H1 (cell line): ENCODE measurements at regions not wholly inside any gene's neighbourhood (a gene's known extent, or its start where the extent isn't known, plus 50 kb on each side); places are given as distances from the start of the nearest gene placed in this dataset.

Experiments
- CTCF ChIA-PET: fragments of 300-600 bp; sonication (Branson Sonifier 250); formaldehyde crosslinking; loops from one replicate; lab custom pipeline; 2021; ENCODE audit not compliant: partially characterized antibody; lab: Charles Lee
- POLR2A ChIA-PET: fragments of 300-600 bp; sonication (Branson Sonifier 250); formaldehyde crosslinking; loops from one replicate; lab custom pipeline; 2021; ENCODE audit warnings: inconsistent platforms; ENCODE audit not compliant: partially characterized antibody; lab: Charles Lee
- DNase-seq, 2 experiments: peaks; one replicate each; pipeline versions ENCODE4 v3.0.0 to v3.0.0-alpha.2; 2010 to 2022; ENCODE audit warnings: low spot score in 2 of 2, low read depth in 1 of 2, mixed read lengths in 1 of 2
- FAIRE-seq: peaks from 2 replicates; lab custom pipeline; 2011; peaks lifted over from hg19 to GRCh38; lab: Jason Lieb, UNC
- H2AFZ ChIP-seq: 2 replicates; pipeline ENCODE4 v1.8.1; 2012; ENCODE audit warnings: low read length, inconsistent platforms
- H2AK5ac ChIP-seq: 2 replicates; pipeline ENCODE4 v1.6.1; 2013; ENCODE audit warnings: low read depth, low read length
- H2BK120ac ChIP-seq: replicated peaks from 2 replicates; pipeline ENCODE3; 2013; ENCODE audit warnings: low read depth, low read length, inconsistent platforms
- H2BK12ac ChIP-seq: 2 replicates; pipeline ENCODE4 v1.6.1; 2013; ENCODE audit warnings: low read depth, low read length
- H2BK15ac ChIP-seq: 2 replicates; pipeline ENCODE4 v1.6.1; 2013; ENCODE audit warnings: low read length
- H2BK20ac ChIP-seq: 2 replicates; pipeline ENCODE4 v1.6.1; 2013; ENCODE audit warnings: low read length
- H2BK5ac ChIP-seq: 2 replicates; pipeline ENCODE4 v1.6.1; 2013; ENCODE audit warnings: low read depth, low read length
- H3K14ac ChIP-seq: 2 replicates; pipeline ENCODE4 v1.6.1; 2013; ENCODE audit warnings: inconsistent platforms; ENCODE audit not compliant: insufficient read length
- H3K18ac ChIP-seq: 2 replicates; pipeline ENCODE4 v1.6.1; 2013; ENCODE audit warnings: low read length; ENCODE audit errors: extremely low read depth
- H3K23ac ChIP-seq: 2 replicates; pipeline ENCODE4 v1.6.1; 2013; ENCODE audit warnings: inconsistent platforms; ENCODE audit not compliant: insufficient read length
- H3K23me2 ChIP-seq: 2 replicates; pipeline ENCODE4 v1.6.1; 2013; ENCODE audit warnings: low read depth, low read length
- H3K27ac ChIP-seq: 2 replicates; pipeline ENCODE4 v1.6.1; 2011; ENCODE audit warnings: low read depth, low read length, inconsistent platforms
- H3K27me3 ChIP-seq, 4 experiments: replicated peaks in 1 of 4; 1 replicate in 1 of 4; 2 replicates in 3 of 4; pipeline versions ENCODE4 v1.6.1 to v1.8.1; 2011 to 2013; ENCODE audit warnings: low read length in 3 of 4, mild to moderate bottlenecking in 3 of 4, inconsistent platforms in 2 of 4, mixed read lengths in 2 of 4, moderate library complexity in 1 of 4; ENCODE audit not compliant: control insufficient read depth in 3 of 4, insufficient read depth in 3 of 4; ENCODE audit errors: extremely low read depth in 1 of 4
- H3K36me3 ChIP-seq, 4 experiments: 2 replicates each; pipeline versions ENCODE4 v1.6.1 to v1.8.1; 2011 to 2013; ENCODE audit warnings: mild to moderate bottlenecking in 4 of 4, low read length in 3 of 4, moderate library complexity in 2 of 4, control low read depth in 1 of 4, inconsistent platforms in 1 of 4; ENCODE audit not compliant: insufficient read depth in 4 of 4, control insufficient read depth in 2 of 4
- H3K4ac ChIP-seq: replicated peaks from 2 replicates; pipeline ENCODE3; 2013; ENCODE audit warnings: low read length, low read depth, mixed read lengths, inconsistent platforms; ENCODE audit not compliant: insufficient read length
- H3K4me1 ChIP-seq, 4 experiments: replicated peaks in 1 of 4; 1 replicate in 1 of 4; 2 replicates in 3 of 4; pipeline versions ENCODE4 v1.6.1 to v1.8.1; 2011 to 2013; ENCODE audit warnings: low read length in 3 of 4, inconsistent platforms in 2 of 4, mixed read lengths in 1 of 4; ENCODE audit not compliant: insufficient read depth in 4 of 4, control insufficient read depth in 3 of 4
- H3K4me2 ChIP-seq, 2 experiments: 2 replicates each; pipeline versions ENCODE4 v1.6.1 to v1.8.1; 2011 to 2013; ENCODE audit warnings: low read depth in 2 of 2, low read length in 2 of 2, control low read depth in 1 of 2, inconsistent platforms in 1 of 2, mild to moderate bottlenecking in 1 of 2; ENCODE audit not compliant: insufficient read depth in 1 of 2
- H3K4me3 ChIP-seq, 4 experiments: fragments of 200-600, 300-600 bp in 1 of 4; sonication (generic), shearing (Covaris generic), sonication (Bioruptor Twin) in 1 of 4; 2 replicates each; pipeline versions ENCODE4 v1.5.1 to v1.8.1; 2011 to 2016; ENCODE audit warnings: low read length in 4 of 4, low read depth in 3 of 4, control low read depth in 2 of 4, inconsistent platforms in 2 of 4, mild to moderate bottlenecking in 2 of 4, mixed read lengths in 1 of 4, moderate library complexity in 1 of 4; ENCODE audit not compliant: insufficient read depth in 2 of 4; ENCODE audit errors: extremely low read depth in 1 of 4
- H3K56ac ChIP-seq: replicated peaks from 2 replicates; pipeline ENCODE3; 2013; ENCODE audit warnings: low read depth, mild to moderate bottlenecking, mixed read lengths, low read length, inconsistent platforms; ENCODE audit not compliant: insufficient read length
- H3K79me1 ChIP-seq: 2 replicates; pipeline ENCODE4 v1.6.1; 2013; ENCODE audit warnings: low read depth, low read length, control low read depth
- H3K79me2 ChIP-seq, 2 experiments: 2 replicates each; pipeline versions ENCODE4 v1.6.1 to v1.8.1; 2012 to 2013; ENCODE audit warnings: low read length in 2 of 2, mild to moderate bottlenecking in 2 of 2, inconsistent platforms in 1 of 2; ENCODE audit not compliant: insufficient read depth in 2 of 2, control insufficient read depth in 1 of 2
- H3K9ac ChIP-seq, 4 experiments: replicated peaks in 1 of 4; 1 replicate in 1 of 4; 2 replicates in 3 of 4; pipeline versions ENCODE4 v1.6.1 to v1.8.1; 2011 to 2013; ENCODE audit warnings: low read depth in 3 of 4, low read length in 3 of 4, control low read depth in 2 of 4, mild to moderate bottlenecking in 2 of 4, moderate library complexity in 2 of 4, inconsistent platforms in 1 of 4; ENCODE audit errors: extremely low read depth in 1 of 4
- H3K9me3 ChIP-seq, 2 experiments: 2 replicates each; pipeline versions ENCODE4 v1.6.1 to v1.8.1; 2012 to 2013; ENCODE audit warnings: mild to moderate bottlenecking in 2 of 2, moderate library complexity in 2 of 2, control low read depth in 1 of 2, inconsistent platforms in 1 of 2, low read depth in 1 of 2, low read length in 1 of 2, mixed read lengths in 1 of 2; ENCODE audit not compliant: insufficient read depth in 2 of 2
- H4K20me1 ChIP-seq, 2 experiments: replicated peaks in 1 of 2; 2 replicates each; pipeline versions ENCODE3 to v1.8.1; 2011 to 2013; ENCODE audit warnings: inconsistent platforms in 2 of 2, low read length in 2 of 2, mild to moderate bottlenecking in 1 of 2; ENCODE audit not compliant: insufficient read depth in 2 of 2, control insufficient read depth in 1 of 2
- H4K5ac ChIP-seq: 2 replicates; pipeline ENCODE4 v1.6.1; 2013; ENCODE audit warnings: low read length, low read depth, mixed read lengths, inconsistent platforms; ENCODE audit not compliant: insufficient read length
- H4K8ac ChIP-seq: 2 replicates; pipeline ENCODE4 v1.8.0; 2013; ENCODE audit warnings: mild to moderate bottlenecking, moderate library complexity, low read length, inconsistent platforms; ENCODE audit not compliant: insufficient read depth; ENCODE audit errors: extremely low read depth
- H4K91ac ChIP-seq: replicated peaks from 2 replicates; pipeline ENCODE3; 2013; ENCODE audit warnings: low read length, mixed read lengths, inconsistent platforms; ENCODE audit not compliant: insufficient read length
- BCL11A ChIP-seq, 2 experiments: IDR thresholded peaks; one replicate each; pipeline ENCODE4 v1.6.1; 2011; ENCODE audit warnings: low read depth in 2 of 2, low read length in 2 of 2, mild to moderate bottlenecking in 2 of 2
- CBX5 ChIP-seq: fragments of 300-800, 300-1000 bp; sonication (generic); IDR thresholded peaks from 2 replicates; pipeline ENCODE4 v1.7.1; 2016; ENCODE audit warnings: antibody characterized with exemption, low read length, low read depth
- EP300 ChIP-seq, 2 experiments: IDR thresholded peaks; 1 replicate in 1 of 2; 2 replicates in 1 of 2; pipeline ENCODE4 v1.6.1; 2011 to 2012; ENCODE audit warnings: low read depth in 2 of 2, low read length in 2 of 2, mild to moderate bottlenecking in 2 of 2, borderline replicate concordance in 1 of 2, inconsistent platforms in 1 of 2, moderate library complexity in 1 of 2
- GABPA ChIP-seq: IDR thresholded peaks from 2 replicates; pipeline ENCODE4 v1.6.1; 2011; ENCODE audit warnings: mild to moderate bottlenecking, low read length, moderate library complexity, borderline replicate concordance; ENCODE audit not compliant: insufficient read depth
- GTF2F1 ChIP-seq: IDR thresholded peaks from 2 replicates; pipeline ENCODE4 v1.6.1; 2012; ENCODE audit warnings: low read depth, low read length, improper control_type of control experiment, borderline replicate concordance
- KDM1A ChIP-seq: fragments of 200-600, 300-600 bp; sonication (generic); IDR thresholded peaks from 2 replicates; pipeline ENCODE4 v1.7.1; 2016; ENCODE audit warnings: mild to moderate bottlenecking, low read length, borderline replicate concordance
- NANOG ChIP-seq: IDR thresholded peaks from 2 replicates; pipeline ENCODE4 v1.6.1; 2011; ENCODE audit warnings: low read length, low read depth, mild to moderate bottlenecking, inconsistent platforms; ENCODE audit not compliant: insufficient read depth, poor library complexity, severe bottlenecking
- POLR2A ChIP-seq, 2 experiments: IDR thresholded peaks; 1 replicate in 1 of 2; 2 replicates in 1 of 2; pipeline ENCODE4 v1.6.1; 2011; ENCODE audit warnings: low read depth in 2 of 2, low read length in 2 of 2, mild to moderate bottlenecking in 2 of 2; ENCODE audit errors: control extremely low read depth in 1 of 2
- RXRA ChIP-seq: IDR thresholded peaks from 2 replicates; pipeline ENCODE4 v1.6.1; 2011; ENCODE audit warnings: low read depth, mild to moderate bottlenecking, low read length, moderate library complexity; ENCODE audit not compliant: insufficient read depth
- SAP30 ChIP-seq: fragments of 300-600 bp; sonication (generic); IDR thresholded peaks from 2 replicates; pipeline ENCODE4 v1.7.1; 2012; ENCODE audit warnings: low read length, moderate library complexity, mild to moderate bottlenecking, inconsistent platforms; ENCODE audit not compliant: insufficient read depth, insufficient replicate concordance
- SIN3A ChIP-seq, 2 experiments: IDR thresholded peaks in 1 of 2; conservative IDR thresholded peaks in 1 of 2; 2 replicates each; pipeline ENCODE4 v1.6.1; 2011 to 2012; ENCODE audit warnings: low read length in 2 of 2, improper control_type of control experiment in 1 of 2, low read depth in 1 of 2, mild to moderate bottlenecking in 1 of 2
- SIX5 ChIP-seq: IDR thresholded peaks from 2 replicates; pipeline ENCODE4 v1.6.1; 2011; ENCODE audit warnings: mild to moderate bottlenecking, low read depth, low read length
- SP1 ChIP-seq: IDR thresholded peaks from 2 replicates; pipeline ENCODE4 v1.6.1; 2011; ENCODE audit warnings: low read depth, low read length
- TEAD4 ChIP-seq: IDR thresholded peaks from 2 replicates; pipeline ENCODE4 v1.6.1; 2012; ENCODE audit warnings: low read depth, low read length, inconsistent platforms, mixed read lengths
- WGBS, 2 experiments: shearing (Covaris generic) in 1 of 2; methylation state at CpG; one replicate each; pipeline versions ENCODE4 v1.1.6 to v1.1.7; 2013 to 2015; ENCODE audit warnings: low lambda C conversion rate in 2 of 2, mixed read lengths in 2 of 2, inconsistent platforms in 1 of 2, low coverage in 1 of 2, missing lambda C conversion rate in 1 of 2; ENCODE audit not compliant: insufficient replicate concordance in 2 of 2, insufficient coverage in 1 of 2, insufficient read length in 1 of 2; ENCODE audit errors: extremely low coverage in 1 of 2, missing lambda C conversion rate in 1 of 2; 5-methylcytosine and 5-hydroxymethylcytosine counted together
- TF ChIP-seq, protein P1 (sequence below): IDR thresholded peaks from 2 replicates; pipeline ENCODE4 v1.6.1; 2012; ENCODE audit warnings: inconsistent platforms

DNA sequence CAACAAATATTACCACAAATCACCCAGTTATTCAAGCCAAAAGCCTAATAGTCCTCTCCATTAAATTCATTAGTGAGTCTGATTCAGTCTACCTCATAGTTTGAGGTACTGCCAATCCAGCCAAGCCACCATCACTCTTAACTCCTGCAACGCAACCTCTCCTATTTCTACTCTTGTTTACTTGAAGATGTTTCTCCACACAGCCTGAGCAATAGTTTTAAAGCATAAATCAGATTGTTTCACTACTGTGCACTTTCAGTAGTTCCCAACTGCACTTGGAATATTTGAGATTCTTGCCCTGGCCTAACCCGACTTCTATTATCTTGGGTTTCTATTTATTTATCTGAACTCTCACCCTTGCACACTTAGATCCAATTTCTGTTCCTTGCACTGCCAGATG, 85.5 kb downstream of the YIPF5 start:
- no peak overlapping the region for H3K14ac ChIP-seq
- no peak overlapping the region for H2BK12ac ChIP-seq
- H2BK5ac ChIP-seq, result no peak overlapping the region
- H2BK120ac ChIP-seq, result no peak overlapping the region
- no peak for FAIRE-seq
- no peaks in the 10 kb centered on the region for H3K23me2 ChIP-seq
- no peak overlapping the region for H4K5ac ChIP-seq
- no peak overlapping the region for H2BK20ac ChIP-seq
- H2BK15ac ChIP-seq, result no peak overlapping the region
- CTCF ChIA-PET, result no interaction called here
- H3K18ac ChIP-seq, result no peak overlapping the region
- no peaks in the 10 kb centered on the region for H3K4me1 ChIP-seq
- H3K36me3 ChIP-seq, result no peaks in the 10 kb centered on the region; a peak in 1 of 8 replicates
- no peaks in the 10 kb centered on the region for H4K20me1 ChIP-seq
- no peak for DNase-seq
- H3K4me3 ChIP-seq, result no peak overlapping the region
- no peaks in the 10 kb centered on the region for H3K27me3 ChIP-seq
- no peak overlapping the region for H4K91ac ChIP-seq
- 79% methylated on average over 2 of the region's 2 CpGs; no CpG with 5 or more reads in 1 of the 2 experiments for WGBS, 2 experiments
- no peak overlapping the region for H3K4me2 ChIP-seq
- H3K56ac ChIP-seq, result no peak overlapping the region
- no peak overlapping the region for H3K4ac ChIP-seq
- no peak overlapping the region for H3K23ac ChIP-seq
- no peak overlapping the region for H3K9ac ChIP-seq
- H2AK5ac ChIP-seq, result no peak overlapping the region
- POLR2A ChIA-PET, result no interaction called here
- no peaks in the 10 kb centered on the region for H3K79me1 ChIP-seq
- H2AFZ ChIP-seq, result no peak overlapping the region
- no peaks in the 10 kb centered on the region for H3K79me2 ChIP-seq
- no peak overlapping the region for H3K27ac ChIP-seq
- H3K9me3 ChIP-seq, result peaks cover 4 to 8% of the 10 kb centered on the region in 2 experiments; a peak in 2 of 4 replicates
- no peak overlapping the region for H4K8ac ChIP-seq
- no peak for TF ChIP-seq BCL11A (IDR thresholded peaks at IDR 0.05; ENCODE audit: low read depth in 2 of 2, low read length in 2 of 2)
- TF ChIP-seq SAP30, result no peak
- no peak for TF ChIP-seq EP300 (IDR thresholded peaks at IDR 0.05; ENCODE audit: borderline replicate concordance in 1 of 2, low read depth in 2 of 2, low read length in 2 of 2)
- no peak for TF ChIP-seq TEAD4
- TF ChIP-seq NANOG, result no peak
- TF ChIP-seq GTF2F1, result no peak
- TF ChIP-seq SIX5, result no peak
- no peak for TF ChIP-seq RXRA
- TF ChIP-seq, protein P1, sequence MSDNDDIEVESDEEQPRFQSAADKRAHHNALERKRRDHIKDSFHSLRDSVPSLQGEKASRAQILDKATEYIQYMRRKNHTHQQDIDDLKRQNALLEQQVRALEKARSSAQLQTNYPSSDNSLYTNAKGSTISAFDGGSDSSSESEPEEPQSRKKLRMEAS, result no peak
- TF ChIP-seq KDM1A, result no peak
- TF ChIP-seq CBX5, result no peak
- no peak for TF ChIP-seq SIN3A (conservative IDR thresholded peaks at IDR 0.05 in 1 of 2, IDR thresholded peaks at IDR 0.05 in 1 of 2; ENCODE audit: low read depth in 1 of 2, low read length in 2 of 2)
- no peak for TF ChIP-seq GABPA
- TF ChIP-seq POLR2A (IDR thresholded peaks at IDR 0.05; ENCODE audit: control extremely low read depth in 1 of 2, low read depth in 2 of 2, low read length in 2 of 2), result no peak
- no peak for TF ChIP-seq SP1
